AG04450 (cell line): ENCODE measurements at regions not wholly inside any gene's neighbourhood (a gene's known extent, or its start where the extent isn't known, plus 50 kb on each side); places are given as distances from the start of the nearest gene placed in this dataset.
A peak's percentile ranks its signal among the peaks of the same experiment; 100 is the strongest.

Experiments used
- CTCF ChIA-PET: fragments of 300-600, 350-600 bp; formaldehyde crosslinking; extraction: SDS; loops from one replicate; lab custom pipeline; 2022; ENCODE audit warnings: antibody characterized with exemption, inconsistent platforms; lab: Charles Lee
- POLR2A ChIA-PET: fragments of 350-600 bp; formaldehyde crosslinking; extraction: SDS; loops from one replicate; lab custom pipeline; 2021; ENCODE audit warnings: antibody characterized with exemption, inconsistent platforms; lab: Yijun Ruan, JAX
- DNase-seq: peaks from one replicate; pipeline ENCODE4 v3.0.0-alpha.2; 2011; ENCODE audit warnings: low read depth, low spot score
- H3K27ac ChIP-seq: one replicate; pipeline ENCODE4 v1.5.1; 2012; ENCODE audit warnings: low read depth, low read length, control low read depth
- H3K27me3 ChIP-seq: one replicate; pipeline ENCODE4 v1.6.0; 2012; ENCODE audit warnings: low read length; ENCODE audit not compliant: control insufficient read depth, insufficient read depth
- H3K4me3 ChIP-seq: 2 replicates; pipeline ENCODE4 v1.5.1; 2011; ENCODE audit warnings: mild to moderate bottlenecking, low read depth, low read length, control low read depth
- H3K9me3 ChIP-seq: 2 replicates; pipeline ENCODE4 v1.5.1; 2012; ENCODE audit warnings: low read length; ENCODE audit not compliant: control insufficient read depth, insufficient read depth
- CTCF ChIP-seq: IDR thresholded peaks from 2 replicates; pipeline ENCODE4 v1.5.1; 2011; ENCODE audit warnings: low read depth, low read length, control low read depth, inconsistent platforms

- Histone ChIP-seq H3K27ac (no peak overlapping the region), H3K9me3 (no peaks in the 10 kb centered on the region; the same call in 1 of the 2 replicates), H3K4me3 (no peak overlapping the region), H3K27me3 (no peaks in the 10 kb centered on the region)
- POLR2A ChIA-PET, result no interaction called here
- no peak for TF ChIP-seq CTCF
- no peak for DNase-seq
- CTCF ChIA-PET, result interaction anchor here (0.6 to 1.2 kb wide), 3 partner anchors 10 to 494 kb away, joined by 3 to 4 read pairs (median 3); no protein-coding TSS in a partner anchor
Observed at GRCh38 chr1:87820668-87821334, 492.1 kb downstream of the LMO4 start.

- no peak for TF ChIP-seq CTCF
- H3K9me3 ChIP-seq, result no peaks in the 10 kb centered on the region; the same call in 1 of the 2 replicates
- ChIA-PET POLR2A (no interaction called here), CTCF (interaction anchor here (0.6 to 1.2 kb wide), 2 partner anchors 11 to 473 kb away, joined by 3 to 4 read pairs; no protein-coding TSS in a partner anchor)
- no peak overlapping the region for H3K4me3 ChIP-seq
- no peak for DNase-seq
- no peaks in the 10 kb centered on the region for H3K27me3 ChIP-seq
- H3K27ac ChIP-seq, result no peak overlapping the region
Observed at GRCh38 chr1:87821335-87821697, 492.6 kb downstream of the LMO4 start.

- Histone ChIP-seq H3K27me3 (no peaks in the 10 kb centered on the region), H3K9me3 (no peaks in the 10 kb centered on the region; the same call in 1 of the 2 replicates), H3K27ac (no peak overlapping the region), H3K4me3 (no peak overlapping the region; the same call in 1 of the 2 replicates)
- POLR2A ChIA-PET, result interaction anchor here (0.5 kb wide), 1 partner anchor 142 kb away, joined by 4 read pairs; no protein-coding TSS in a partner anchor
- CTCF ChIA-PET, result interaction anchor here (1.1 kb wide), 1 partner anchor 8 kb away, joined by 3 read pairs; no protein-coding TSS in a partner anchor
- DNase-seq, result peak; percentile 73
- TF ChIP-seq CTCF, result no peak
Observed at GRCh38 chr1:87826681-87827251, 498.1 kb downstream of the LMO4 start.

GRCh38 chr1:87829360-87829759 is 500.7 kb downstream of the LMO4 start:
- Histone ChIP-seq H3K27me3 (no peaks in the 10 kb centered on the region), H3K27ac (no peak overlapping the region), H3K9me3 (no peaks in the 10 kb centered on the region; the same call in 1 of the 2 replicates), H3K4me3 (no peak overlapping the region)
- ChIA-PET CTCF (no interaction called here), POLR2A (no interaction called here)
- no peak for TF ChIP-seq CTCF
- no peak for DNase-seq

- no peaks in the 10 kb centered on the region for H3K27me3 ChIP-seq
- POLR2A ChIA-PET, result no interaction called here
- H3K9me3 ChIP-seq, result no peaks in the 10 kb centered on the region; the same call in 1 of the 2 replicates
- CTCF ChIA-PET, result no interaction called here
- no peak overlapping the region for H3K27ac ChIP-seq
- DNase-seq, result no peak
- TF ChIP-seq CTCF, result no peak
- H3K4me3 ChIP-seq, result no peak overlapping the region
Observed at GRCh38 chr1:87830432-87830978, 501.8 kb downstream of the LMO4 start.
